KMS-11 (cell line): ENCODE measurements at regions not wholly inside any gene's neighbourhood (a gene's known extent, or its start where the extent isn't known, plus 50 kb on each side); places are given as distances from the start of the nearest gene placed in this dataset.
"Not testable (repeated sequence)": the region's sequence is repeated elsewhere in the genome, so short reads cannot be mapped to it uniquely, and the experiment has no call there.

Experiments
- H2AFZ ChIP-seq: fragments of 200-600 bp; sonication (generic); 2 replicates; pipeline ENCODE4 v1.6.1; 2016; ENCODE audit warnings: antibody characterized with exemption, mixed run types, low read depth
- H3K27ac ChIP-seq: fragments of 200-600 bp; sonication (generic); 2 replicates; pipeline ENCODE4 v1.6.1; 2016; ENCODE audit warnings: mild to moderate bottlenecking, mixed run types
- H3K27me3 ChIP-seq: fragments of 200-600 bp; sonication (generic); 2 replicates; pipeline ENCODE4 v1.6.1; 2017; ENCODE audit warnings: mild to moderate bottlenecking, low read depth, mixed run types, moderate library complexity; ENCODE audit not compliant: insufficient read depth
- H3K36me3 ChIP-seq: fragments of 200-600 bp; sonication (generic); 2 replicates; pipeline ENCODE4 v1.6.1; 2017; ENCODE audit warnings: mild to moderate bottlenecking, mixed run types; ENCODE audit not compliant: insufficient read depth
- H3K4me1 ChIP-seq: fragments of 200-600 bp; sonication (generic); 2 replicates; pipeline ENCODE4 v1.6.1; 2016; ENCODE audit warnings: mild to moderate bottlenecking, low read depth, mixed run types; ENCODE audit not compliant: poor library complexity, severe bottlenecking
- H3K4me2 ChIP-seq: fragments of 200-600 bp; sonication (generic); 2 replicates; pipeline ENCODE4 v1.7.0; 2016; ENCODE audit warnings: mild to moderate bottlenecking, mixed run types
- H3K4me3 ChIP-seq: fragments of 200-600 bp; sonication (generic); IDR thresholded peaks from 2 replicates; pipeline ENCODE4 v1.6.1; 2017; ENCODE audit warnings: low read depth, low read length, mixed read lengths; ENCODE audit not compliant: insufficient read depth
- H3K79me2 ChIP-seq: fragments of 200-600 bp; sonication (generic); 2 replicates; pipeline ENCODE4 v1.6.1; 2016; ENCODE audit warnings: low read depth, mixed run types; ENCODE audit not compliant: insufficient read depth
- H3K9ac ChIP-seq: fragments of 200-600 bp; sonication (generic); 2 replicates; pipeline ENCODE4 v1.6.1; 2016; ENCODE audit warnings: mild to moderate bottlenecking, mixed run types
- H4K20me1 ChIP-seq: fragments of 200-600 bp; sonication (generic); 2 replicates; pipeline ENCODE4 v1.6.1; 2016; ENCODE audit warnings: mild to moderate bottlenecking, mixed run types; ENCODE audit not compliant: insufficient read depth
- CTCF ChIP-seq: fragments of 200-600 bp; sonication (generic); conservative IDR thresholded peaks from 2 replicates; pipeline ENCODE4 v1.6.1; 2017; ENCODE audit warnings: low read depth, mild to moderate bottlenecking, antibody characterized with exemption, low read length, moderate library complexity, mixed read lengths

GRCh38 chr7:121501566-121501965 is 105.5 kb upstream of the FAM3C start:
- no peak overlapping the region for H3K27ac ChIP-seq
- TF ChIP-seq CTCF, result no peak
- H3K4me2 ChIP-seq, result no peak overlapping the region
- H3K9ac ChIP-seq, result no peak overlapping the region
- H4K20me1 ChIP-seq, result no peaks in the 10 kb centered on the region
- H3K4me1 ChIP-seq, result peaks cover 5% of the 10 kb centered on the region
- H3K79me2 ChIP-seq, result no peaks in the 10 kb centered on the region
- no peaks in the 10 kb centered on the region for H3K36me3 ChIP-seq
- H3K27me3 ChIP-seq, result no peaks in the 10 kb centered on the region
- H3K4me3 ChIP-seq, result no peak overlapping the region
- H2AFZ ChIP-seq, result no peak overlapping the region

GRCh38 chr7:121500360-121501058 is 104.4 kb upstream of the FAM3C start:
- no peaks in the 10 kb centered on the region for H4K20me1 ChIP-seq
- H3K4me1 ChIP-seq, result peaks cover 5% of the 10 kb centered on the region

GRCh38 chr7:121499624-121500023 is 103.5 kb upstream of the FAM3C start:
- Histone ChIP-seq H3K79me2 (no peaks in the 10 kb centered on the region), H3K4me2 (no peak overlapping the region), H3K27ac (no peak overlapping the region), H3K4me1 (peaks cover 5% of the 10 kb centered on the region), H2AFZ (no peak overlapping the region), H3K9ac (no peak overlapping the region), H4K20me1 (no peaks in the 10 kb centered on the region), H3K4me3 (no peak overlapping the region), H3K36me3 (no peaks in the 10 kb centered on the region), H3K27me3 (no peaks in the 10 kb centered on the region)
- TF ChIP-seq CTCF, result no peak

More at GRCh38 chr7:121500360-121501058, 104.4 kb upstream of the FAM3C start:
- H3K4me3 ChIP-seq, result no peak overlapping the region
- H2AFZ ChIP-seq, result no peak overlapping the region
- no peaks in the 10 kb centered on the region for H3K27me3 ChIP-seq
- H3K79me2 ChIP-seq, result no peaks in the 10 kb centered on the region
- H3K4me2 ChIP-seq, result no peak overlapping the region
- TF ChIP-seq CTCF, result no peak
- no peaks in the 10 kb centered on the region for H3K36me3 ChIP-seq
- H3K27ac ChIP-seq, result no peak overlapping the region
- H3K9ac ChIP-seq, result no peak overlapping the region

- TF ChIP-seq CTCF, result no peak
Measured at GRCh38 chr7:121498816-121499215, 102.7 kb upstream of the FAM3C start.

GRCh38 chr7:121497545-121497944 is 101.4 kb upstream of the FAM3C start:
- not testable (repeated sequence) for H3K4me1 ChIP-seq, H3K4me3 ChIP-seq, H2AFZ ChIP-seq, H3K27ac ChIP-seq, H3K4me2 ChIP-seq, H3K79me2 ChIP-seq, H3K9ac ChIP-seq, H4K20me1 ChIP-seq, H3K27me3 ChIP-seq, H3K36me3 ChIP-seq

More at GRCh38 chr7:121498816-121499215, 102.7 kb upstream of the FAM3C start:
- Histone ChIP-seq H3K4me1 (peaks cover 5% of the 10 kb centered on the region), H3K4me2 (no peak overlapping the region), H3K79me2 (no peaks in the 10 kb centered on the region), H3K27ac (no peak overlapping the region), H3K27me3 (no peaks in the 10 kb centered on the region), H2AFZ (no peak overlapping the region), H3K9ac (no peak overlapping the region), H4K20me1 (no peaks in the 10 kb centered on the region), H3K4me3 (no peak overlapping the region), H3K36me3 (no peaks in the 10 kb centered on the region)
